GM04504 (cell line): ENCODE measurements at regions not wholly inside any gene's neighbourhood (a gene's known extent, or its start where the extent isn't known, plus 50 kb on each side); places are given as distances from the start of the nearest gene placed in this dataset.
"Not testable (repeated sequence)": the region's sequence is repeated elsewhere in the genome, so short reads cannot be mapped to it uniquely, and the experiment has no call there.

Source experiments
- DNase-seq: peaks from one replicate; pipeline ENCODE4 v3.0.0-alpha.2; 2012; ENCODE audit warnings: low read depth

- no peak for DNase-seq
Observed at GRCh38 chr15:31219221-31219620, 107.4 kb upstream of the KLF13 start.

- no peak for DNase-seq
Observed at GRCh38 chr15:31221936-31222515, 104.6 kb upstream of the KLF13 start.

- no peak for DNase-seq
Observed at GRCh38 chr15:31222773-31223341, 103.8 kb upstream of the KLF13 start.

- DNase-seq: no peak
Observed at GRCh38 chr15:31223478-31224350, 102.9 kb upstream of the KLF13 start.

GRCh38 chr15:31224661-31225060 lies 102.0 kb upstream of the KLF13 start:
- DNase-seq: not testable (repeated sequence)

GRCh38 chr15:31225356-31225955 lies 101.2 kb upstream of the KLF13 start:
- no peak for DNase-seq

GRCh38 chr15:31226021-31226420 lies 100.6 kb upstream of the KLF13 start:
- no peak for DNase-seq

- no peak for DNase-seq
Observed at GRCh38 chr15:31227235-31227634, 99.4 kb upstream of the KLF13 start.

- DNase-seq: no peak
Observed at GRCh38 chr15:31228011-31228484, 98.6 kb upstream of the KLF13 start.

- DNase-seq: no peak
Observed at GRCh38 chr15:31228980-31229826, 97.4 kb upstream of the KLF13 start.

GRCh38 chr15:31230630-31231485 lies 95.8 kb upstream of the KLF13 start:
- DNase-seq: no peak

GRCh38 chr15:31234815-31235214 lies 91.8 kb upstream of the KLF13 start:
- DNase-seq: no peak

GRCh38 chr15:31235311-31236183 lies 91.1 kb upstream of the KLF13 start:
- no peak for DNase-seq

- peak; percentile 86 for DNase-seq
Observed at GRCh38 chr15:31236184-31237042, 90.2 kb upstream of the KLF13 start.

GRCh38 chr15:31237043-31237324 lies 89.7 kb upstream of the KLF13 start:
- no peak for DNase-seq

- no peak for DNase-seq
Observed at GRCh38 chr15:31238906-31239305, 87.7 kb upstream of the KLF13 start.

- no peak for DNase-seq
Observed at GRCh38 chr15:31239409-31239808, 87.2 kb upstream of the KLF13 start.

GRCh38 chr15:31241888-31242522 lies 84.6 kb upstream of the KLF13 start:
- DNase-seq: no peak

- DNase-seq: no peak
Observed at GRCh38 chr15:31243895-31244294, 82.7 kb upstream of the KLF13 start.
